ENCODE measurements at regions not wholly inside any gene's neighbourhood (a gene's known extent, or its start where the extent isn't known, plus 50 kb on each side); places are given as distances from the start of the nearest gene placed in this dataset.

- DNase-seq (ENCODE audit: low read depth), result no peak
- TF ChIP-seq CTCF (conservative IDR thresholded peaks at IDR 0.05; ENCODE audit: low read depth, low read length), result no peak
- no peak overlapping the region for H3K4me3 ChIP-seq (ENCODE audit: low read depth, low read length)
Measured at GRCh38 chr10:78254013-78254412, 220.3 kb downstream of the RPS24 start.

- TF ChIP-seq CTCF (conservative IDR thresholded peaks at IDR 0.05; ENCODE audit: low read depth, low read length), result no peak
- no peak for DNase-seq (ENCODE audit: low read depth)
Measured at GRCh38 chr10:78255214-78255613, 221.6 kb downstream of the RPS24 start.

GRCh38 chr10:78255796-78256638 lies 222.4 kb downstream of the RPS24 start:
- TF ChIP-seq CTCF (conservative IDR thresholded peaks at IDR 0.05; ENCODE audit: low read depth, low read length), result no peak
- DNase-seq (ENCODE audit: low read depth), result peak; percentile 95
- no peak overlapping the region for H3K4me3 ChIP-seq (ENCODE audit: low read depth, low read length)

More at GRCh38 chr10:78255214-78255613, 221.6 kb downstream of the RPS24 start:
- no peak overlapping the region for H3K4me3 ChIP-seq (ENCODE audit: low read depth, low read length)

GRCh38 chr10:78258323-78259030 lies 224.8 kb downstream of the RPS24 start:
- TF ChIP-seq CTCF (conservative IDR thresholded peaks at IDR 0.05; ENCODE audit: low read depth, low read length), result peak; percentile 13
- H3K4me3 ChIP-seq (ENCODE audit: low read depth, low read length), result no peak overlapping the region
- DNase-seq (ENCODE audit: low read depth), result no peak

GRCh38 chr10:78259391-78259790 lies 225.7 kb downstream of the RPS24 start:
- no peak for TF ChIP-seq CTCF (conservative IDR thresholded peaks at IDR 0.05; ENCODE audit: low read depth, low read length)
- H3K4me3 ChIP-seq (ENCODE audit: low read depth, low read length), result no peak overlapping the region
- no peak for DNase-seq (ENCODE audit: low read depth)

GRCh38 chr10:78260141-78260540 lies 226.5 kb downstream of the RPS24 start:
- no peak overlapping the region for H3K4me3 ChIP-seq (ENCODE audit: low read depth, low read length)
- no peak for DNase-seq (ENCODE audit: low read depth)
- no peak for TF ChIP-seq CTCF (conservative IDR thresholded peaks at IDR 0.05; ENCODE audit: low read depth, low read length)

Data from epithelial cell of proximal tubule (primary cell).